ENCODE measurements at regions not wholly inside any gene's neighbourhood (a gene's known extent, or its start where the extent isn't known, plus 50 kb on each side); places are given as distances from the start of the nearest gene placed in this dataset.

- no peaks in the 10 kb centered on the region for H3K9me3 ChIP-seq (ENCODE audit: insufficient read depth, low read length, severe bottlenecking)
- H2AFZ ChIP-seq (ENCODE audit: low read depth, low read length) = no peak overlapping the region
- peaks cover 20% of the 10 kb centered on the region for H3K27me3 ChIP-seq (ENCODE audit: insufficient read depth, low read length, poor library complexity)
- no peaks in the 10 kb centered on the region for H3K4me1 ChIP-seq (ENCODE audit: insufficient read depth, low read length)
- no peaks in the 10 kb centered on the region for H4K20me1 ChIP-seq (ENCODE audit: insufficient read depth, low read length)
- no peak overlapping the region for H3K9ac ChIP-seq (ENCODE audit: low read depth, low read length)
- DNase-seq (no peak), ATAC-seq (ENCODE audit: insufficient read depth, low read depth) (no peak)
- no peak overlapping the region for H3K4me3 ChIP-seq (ENCODE audit: low read depth in 1 of 2, low read length in 2 of 2)
- TF ChIP-seq CTCF (IDR thresholded peaks at IDR 0.05; ENCODE audit: borderline replicate concordance, extremely low read depth, low read length, poor library complexity, severe bottlenecking) (no peak), EZH2 (IDR thresholded peaks at IDR 0.05; ENCODE audit: borderline replicate concordance, low read depth, low read length, severe bottlenecking) (no peak)
- H3K79me2 ChIP-seq (ENCODE audit: insufficient read depth, low read length) = no peaks in the 10 kb centered on the region
- H3K27ac ChIP-seq (ENCODE audit: low read length) = no peak overlapping the region
- H3K36me3 ChIP-seq (ENCODE audit: insufficient read depth, low read length) = no peaks in the 10 kb centered on the region
- no peak overlapping the region for H3K4me2 ChIP-seq (ENCODE audit: insufficient read depth, low read length)
Observed at GRCh38 chr11:133600786-133601185, 68.5 kb upstream of the OPCML start.

GRCh38 chr11:133600306-133600705 is 68.0 kb upstream of the OPCML start:
- H4K20me1 ChIP-seq (ENCODE audit: insufficient read depth, low read length) = no peaks in the 10 kb centered on the region
- H3K4me3 ChIP-seq (ENCODE audit: low read depth in 1 of 2, low read length in 2 of 2) = no peak overlapping the region
- no peaks in the 10 kb centered on the region for H3K79me2 ChIP-seq (ENCODE audit: insufficient read depth, low read length)
- H2AFZ ChIP-seq (ENCODE audit: low read depth, low read length) = no peak overlapping the region
- H3K36me3 ChIP-seq (ENCODE audit: insufficient read depth, low read length) = no peaks in the 10 kb centered on the region
- H3K27me3 ChIP-seq (ENCODE audit: insufficient read depth, low read length, poor library complexity) = peaks cover 15% of the 10 kb centered on the region
- ATAC-seq (ENCODE audit: insufficient read depth, low read depth) (no peak), DNase-seq (no peak)
- no peak overlapping the region for H3K9ac ChIP-seq (ENCODE audit: low read depth, low read length)
- no peak overlapping the region for H3K27ac ChIP-seq (ENCODE audit: low read length)
- H3K9me3 ChIP-seq (ENCODE audit: insufficient read depth, low read length, severe bottlenecking) = no peaks in the 10 kb centered on the region
- H3K4me1 ChIP-seq (ENCODE audit: insufficient read depth, low read length) = no peaks in the 10 kb centered on the region
- no peak overlapping the region for H3K4me2 ChIP-seq (ENCODE audit: insufficient read depth, low read length)
- TF ChIP-seq CTCF (IDR thresholded peaks at IDR 0.05; ENCODE audit: borderline replicate concordance, extremely low read depth, low read length, poor library complexity, severe bottlenecking) = no peak
- TF ChIP-seq EZH2 (IDR thresholded peaks at IDR 0.05; ENCODE audit: borderline replicate concordance, low read depth, low read length, severe bottlenecking) = no peak

GRCh38 chr11:133598906-133599305 is 66.6 kb upstream of the OPCML start:
- no peak overlapping the region for H3K4me3 ChIP-seq (ENCODE audit: low read depth in 1 of 2, low read length in 2 of 2)
- H3K27me3 ChIP-seq (ENCODE audit: insufficient read depth, low read length, poor library complexity) = peaks cover 12% of the 10 kb centered on the region
- H3K27ac ChIP-seq (ENCODE audit: low read length) = no peak overlapping the region
- no peak for TF ChIP-seq EZH2 (IDR thresholded peaks at IDR 0.05; ENCODE audit: borderline replicate concordance, low read depth, low read length, severe bottlenecking)
- no peak for TF ChIP-seq CTCF (IDR thresholded peaks at IDR 0.05; ENCODE audit: borderline replicate concordance, extremely low read depth, low read length, poor library complexity, severe bottlenecking)
- no peaks in the 10 kb centered on the region for H3K36me3 ChIP-seq (ENCODE audit: insufficient read depth, low read length)
- no peaks in the 10 kb centered on the region for H4K20me1 ChIP-seq (ENCODE audit: insufficient read depth, low read length)
- H3K4me2 ChIP-seq (ENCODE audit: insufficient read depth, low read length) = no peak overlapping the region
- H2AFZ ChIP-seq (ENCODE audit: low read depth, low read length) = no peak overlapping the region
- H3K79me2 ChIP-seq (ENCODE audit: insufficient read depth, low read length) = no peaks in the 10 kb centered on the region
- no peaks in the 10 kb centered on the region for H3K9me3 ChIP-seq (ENCODE audit: insufficient read depth, low read length, severe bottlenecking)
- DNase-seq = no peak
- H3K9ac ChIP-seq (ENCODE audit: low read depth, low read length) = no peak overlapping the region
- H3K4me1 ChIP-seq (ENCODE audit: insufficient read depth, low read length) = no peaks in the 10 kb centered on the region
- no peak for ATAC-seq (ENCODE audit: insufficient read depth, low read depth)

GRCh38 chr11:133597236-133597635 is 64.9 kb upstream of the OPCML start:
- no peak overlapping the region for H3K27ac ChIP-seq (ENCODE audit: low read length)
- H3K36me3 ChIP-seq (ENCODE audit: insufficient read depth, low read length) = no peaks in the 10 kb centered on the region
- no peaks in the 10 kb centered on the region for H3K4me1 ChIP-seq (ENCODE audit: insufficient read depth, low read length)
- H2AFZ ChIP-seq (ENCODE audit: low read depth, low read length) = no peak overlapping the region
- DNase-seq (no peak), ATAC-seq (ENCODE audit: insufficient read depth, low read depth) (no peak)
- H3K9me3 ChIP-seq (ENCODE audit: insufficient read depth, low read length, severe bottlenecking) = no peaks in the 10 kb centered on the region
- peaks cover 5% of the 10 kb centered on the region for H3K27me3 ChIP-seq (ENCODE audit: insufficient read depth, low read length, poor library complexity)
- TF ChIP-seq EZH2 (IDR thresholded peaks at IDR 0.05; ENCODE audit: borderline replicate concordance, low read depth, low read length, severe bottlenecking) (no peak), CTCF (IDR thresholded peaks at IDR 0.05; ENCODE audit: borderline replicate concordance, extremely low read depth, low read length, poor library complexity, severe bottlenecking) (no peak)
- no peak overlapping the region for H3K4me3 ChIP-seq (ENCODE audit: low read depth in 1 of 2, low read length in 2 of 2)
- H3K9ac ChIP-seq (ENCODE audit: low read depth, low read length) = no peak overlapping the region
- H3K79me2 ChIP-seq (ENCODE audit: insufficient read depth, low read length) = no peaks in the 10 kb centered on the region
- no peak overlapping the region for H3K4me2 ChIP-seq (ENCODE audit: insufficient read depth, low read length)
- H4K20me1 ChIP-seq (ENCODE audit: insufficient read depth, low read length) = no peaks in the 10 kb centered on the region

Measured in DND-41 (cell line).